Urothelium cell line (cell line): ENCODE measurements at regions not wholly inside any gene's neighbourhood (a gene's known extent, or its start where the extent isn't known, plus 50 kb on each side); places are given as distances from the start of the nearest gene placed in this dataset.

ENCODE experiments used
- DNase-seq: peaks from one replicate; pipeline ENCODE4 v3.0.0; 2011; ENCODE audit warnings: low spot score, mixed read lengths
- FAIRE-seq: peaks from 2 replicates; lab custom pipeline; 2011; peaks lifted over from hg19 to GRCh38; lab: Jason Lieb, UNC

DNA sequence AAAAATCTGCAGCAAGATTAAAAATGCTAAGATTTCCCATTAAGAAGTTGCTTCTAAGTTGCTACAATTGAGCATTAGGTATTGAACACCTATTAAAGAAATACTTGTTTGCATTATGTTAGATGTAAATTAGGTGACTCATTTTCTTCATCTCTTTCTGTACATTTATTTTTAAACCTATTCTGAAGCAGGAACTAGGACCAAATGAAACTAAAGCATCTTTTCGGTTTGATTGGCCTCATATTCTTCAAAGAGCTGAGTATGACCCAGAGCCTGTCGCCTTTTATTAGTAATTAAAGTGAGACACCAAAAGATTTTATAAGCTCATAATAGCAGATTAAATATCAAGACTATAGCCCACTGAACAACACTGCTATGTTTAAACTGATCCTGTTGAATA is 83.4 kb upstream of the ZEB2 start:
- DNase-seq = no peak
- FAIRE-seq = no peak

DNA sequence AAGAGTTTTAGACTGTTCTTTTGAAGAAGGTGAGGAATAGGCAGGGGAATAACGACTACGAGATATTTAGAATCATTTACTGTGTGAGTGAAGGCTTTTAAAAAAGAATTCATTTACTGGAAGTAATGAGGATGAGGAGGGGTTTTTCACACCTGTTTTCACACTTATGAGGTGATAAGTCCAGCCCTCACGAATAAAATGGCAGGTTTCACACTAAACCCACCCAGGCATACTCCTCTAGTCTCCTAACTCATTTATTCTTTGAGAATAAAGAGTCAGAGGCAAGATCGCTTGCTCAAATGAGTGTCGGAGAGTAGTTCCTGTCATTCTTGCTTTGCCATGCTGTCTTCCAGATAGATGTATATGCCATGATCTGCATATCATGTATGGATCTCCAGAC is 79.0 kb upstream of the ZEB2 start:
- FAIRE-seq = no peak
- no peak for DNase-seq

DNA sequence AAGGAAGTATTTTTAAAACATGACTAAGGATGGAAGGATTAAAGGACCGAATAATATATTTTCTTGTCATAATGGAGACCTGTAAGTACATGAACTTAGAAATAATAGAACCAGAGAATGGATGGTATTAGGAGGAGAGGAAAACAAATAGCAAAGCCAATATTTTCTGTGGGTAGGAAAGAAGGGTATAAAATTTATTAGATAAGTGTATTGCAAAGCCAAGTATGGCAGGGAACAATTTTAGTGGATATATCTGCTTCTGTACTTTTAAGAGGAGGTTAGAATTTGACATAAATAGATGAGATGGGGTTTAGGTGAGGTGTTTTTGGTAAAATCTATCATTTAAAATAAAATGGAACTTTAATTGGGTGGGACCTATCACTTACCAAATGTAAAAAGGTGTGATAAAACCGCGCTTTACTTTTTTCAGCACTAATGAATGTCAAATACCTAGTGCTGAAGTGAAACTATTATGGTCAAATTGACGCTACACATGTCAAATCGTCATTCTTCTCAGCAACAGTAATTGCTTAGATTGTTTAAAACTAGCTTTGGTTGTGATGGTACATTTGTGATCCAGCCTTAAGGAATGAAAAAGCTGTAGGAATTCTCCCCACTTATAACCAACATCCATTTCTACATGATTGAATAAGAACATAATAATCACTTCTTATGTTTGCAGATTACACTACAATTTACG is 78.1 kb upstream of the ZEB2 start:
- FAIRE-seq = no peak
- DNase-seq = no peak

DNA sequence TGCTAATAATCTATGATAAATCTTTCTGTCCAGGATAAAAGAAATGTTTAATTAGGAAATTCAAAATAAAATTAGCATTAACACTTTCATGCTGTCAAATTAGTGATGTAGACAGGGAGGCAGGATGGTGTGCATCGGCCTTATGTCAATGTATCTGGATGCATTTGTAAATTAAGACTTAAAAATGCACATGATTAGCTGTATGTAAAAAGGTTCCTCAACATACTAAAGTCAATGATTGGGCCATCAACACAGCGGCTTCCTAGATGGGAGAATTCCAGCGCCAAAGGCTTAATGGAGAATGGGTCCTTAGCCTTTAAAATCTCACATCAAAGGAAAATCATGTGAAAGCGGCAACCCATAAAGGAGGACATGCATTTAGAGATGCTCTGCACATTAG is 77.5 kb upstream of the ZEB2 start:
- FAIRE-seq = no peak
- DNase-seq = no peak

DNA sequence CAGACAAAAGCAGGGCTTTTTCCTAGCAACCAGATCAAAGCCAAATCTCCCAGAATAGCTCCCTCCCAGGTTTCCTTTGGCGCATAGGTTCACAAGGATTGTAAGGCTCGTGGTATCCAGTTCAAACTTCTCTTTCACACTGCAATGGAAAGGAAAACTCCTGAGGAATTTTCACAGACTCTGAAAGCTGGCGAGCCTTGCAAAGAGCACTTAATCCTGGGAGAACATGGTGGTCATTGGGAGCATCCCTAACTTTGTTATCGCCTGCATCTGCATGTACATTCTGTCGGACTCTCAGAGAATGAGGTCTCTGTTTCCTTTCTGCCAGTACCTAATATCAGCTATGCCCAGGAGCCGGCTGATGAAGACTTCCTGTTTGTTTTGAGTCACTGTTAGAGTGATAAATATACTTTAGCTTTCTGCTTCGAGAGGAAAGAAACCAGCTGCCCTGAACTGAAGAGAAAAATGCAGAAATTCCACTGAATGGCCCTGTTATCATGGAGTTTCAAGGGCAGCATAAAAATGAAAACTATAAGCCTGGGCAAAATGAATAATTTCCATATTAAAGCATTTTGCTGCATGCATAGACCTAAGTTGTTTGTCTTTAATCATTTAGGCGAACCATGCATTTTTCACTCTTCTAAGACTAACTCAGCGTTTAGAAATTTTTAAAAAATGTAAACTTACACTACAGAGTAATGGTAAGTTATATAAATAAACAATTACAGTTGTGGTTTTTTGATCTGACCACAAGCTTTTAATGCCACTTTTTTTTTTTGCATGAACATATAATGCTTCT is 76.4 kb upstream of the ZEB2 start:
- peak; percentile 51 for DNase-seq

DNA sequence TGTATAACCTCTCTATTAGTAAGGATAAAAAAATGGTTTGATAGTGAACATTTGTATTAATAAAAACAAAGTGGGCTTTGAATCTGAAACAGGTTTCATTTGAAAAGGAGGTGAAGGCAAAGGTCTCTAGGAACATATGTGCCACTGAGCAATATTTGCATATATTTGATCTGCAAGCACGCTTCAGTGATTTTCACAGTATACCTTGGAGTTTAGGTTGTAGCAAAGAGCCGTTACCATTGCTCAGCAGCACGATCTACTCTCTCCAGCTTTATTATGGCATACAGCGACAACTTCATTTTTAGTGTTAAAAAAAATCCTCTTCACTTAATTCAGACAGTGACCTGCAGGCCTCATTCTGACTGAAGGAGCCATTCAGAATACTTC is 75.8 kb upstream of the ZEB2 start:
- DNase-seq (no peak), FAIRE-seq (no peak)

More for the DNA sequence above, 76.4 kb upstream of the ZEB2 start:
- no peak for FAIRE-seq

DNA sequence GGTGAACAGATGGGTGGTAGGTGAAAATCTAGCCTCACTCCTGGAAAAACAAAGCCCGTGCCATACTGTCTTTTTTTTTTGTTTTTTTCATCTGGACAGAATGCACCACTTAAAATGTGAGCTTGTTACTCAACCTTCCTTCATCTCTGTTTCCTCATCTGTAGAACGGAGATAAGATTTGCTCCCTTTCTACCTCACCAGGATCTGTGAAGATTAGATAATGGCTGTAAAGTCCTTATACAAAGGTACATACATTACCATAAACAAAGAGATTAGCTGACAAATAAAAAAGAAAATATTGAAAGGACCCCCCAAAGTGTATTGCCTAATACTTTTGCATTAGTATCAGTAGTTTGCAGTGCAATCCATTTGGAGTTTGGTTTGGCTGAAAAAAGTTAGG is 75.4 kb upstream of the ZEB2 start:
- FAIRE-seq = no peak
- no peak for DNase-seq

DNA sequence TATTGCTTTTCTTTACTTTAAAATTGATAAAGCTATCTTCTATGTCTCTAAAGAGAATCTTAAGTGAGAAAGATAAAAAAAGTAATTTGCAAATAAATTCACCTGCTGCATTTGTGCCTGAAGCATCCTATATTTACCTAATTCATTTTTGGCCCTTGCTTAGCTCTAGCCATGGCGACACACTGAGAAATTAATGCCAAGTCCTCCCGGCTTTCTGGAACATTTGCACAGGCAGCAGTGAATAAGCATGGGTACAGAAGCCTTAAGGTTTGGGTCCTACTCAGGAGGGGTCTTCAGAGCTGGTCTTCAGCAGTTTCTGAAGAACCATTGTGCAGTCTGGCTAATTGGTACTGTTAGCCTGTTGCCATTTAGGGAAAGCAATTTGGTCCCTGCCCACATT is 73.9 kb upstream of the ZEB2 start:
- DNase-seq (no peak), FAIRE-seq (no peak)

DNA sequence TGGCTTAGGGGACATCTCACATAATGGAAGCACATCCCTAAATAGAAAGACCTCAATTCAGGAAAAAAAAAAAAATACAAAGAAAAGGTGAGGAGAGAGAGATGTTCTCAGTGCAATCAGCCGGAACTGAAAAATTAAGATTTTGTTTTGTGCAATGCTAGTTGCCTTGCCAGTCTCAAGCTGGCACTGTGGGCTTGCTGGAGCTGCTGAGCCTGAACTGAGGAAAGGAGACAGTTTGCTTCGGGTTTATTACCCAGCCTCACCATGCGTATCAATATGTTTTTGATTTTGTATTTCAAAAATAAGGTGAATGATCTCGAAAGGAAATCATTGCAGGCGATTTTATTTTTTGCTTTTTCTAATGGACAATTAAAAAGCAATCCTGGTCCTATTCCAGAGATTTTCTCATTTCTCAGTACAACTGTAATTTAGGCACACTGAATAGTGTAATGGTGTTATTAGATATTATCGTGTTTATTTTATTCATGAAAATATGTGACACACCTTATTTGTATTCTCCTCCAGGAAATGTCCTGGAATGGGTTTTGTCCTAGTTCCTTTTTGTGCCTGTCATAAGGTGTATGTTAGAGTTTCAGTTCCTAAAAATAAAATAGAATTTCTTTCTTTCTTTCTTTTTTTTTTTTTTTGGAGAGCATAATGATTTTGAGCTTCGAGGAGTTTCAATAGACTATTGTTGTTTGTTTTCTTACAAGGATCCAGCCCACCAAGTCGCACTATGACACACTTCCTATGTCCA is 72.8 kb upstream of the ZEB2 start:
- FAIRE-seq (no peak), DNase-seq (no peak)

DNA sequence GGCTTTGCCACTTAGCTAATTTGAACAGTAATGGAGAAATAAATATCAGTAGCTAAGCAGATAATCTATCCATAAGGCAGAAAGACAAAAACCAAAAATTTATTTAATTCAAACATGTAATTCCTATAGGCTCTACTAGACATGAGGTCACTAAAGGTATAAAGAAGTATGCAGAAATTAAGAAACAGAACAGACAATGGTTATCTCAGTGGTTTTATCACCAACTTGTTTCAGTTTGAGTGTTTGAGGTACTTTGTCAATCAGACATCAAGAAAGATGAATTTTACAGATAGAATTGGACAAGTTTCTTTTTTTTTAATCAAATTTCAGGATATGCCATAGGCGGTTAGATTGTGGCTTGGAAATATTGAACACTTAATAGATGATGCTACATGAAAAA is 67.4 kb upstream of the ZEB2 start:
- FAIRE-seq = no peak

DNA sequence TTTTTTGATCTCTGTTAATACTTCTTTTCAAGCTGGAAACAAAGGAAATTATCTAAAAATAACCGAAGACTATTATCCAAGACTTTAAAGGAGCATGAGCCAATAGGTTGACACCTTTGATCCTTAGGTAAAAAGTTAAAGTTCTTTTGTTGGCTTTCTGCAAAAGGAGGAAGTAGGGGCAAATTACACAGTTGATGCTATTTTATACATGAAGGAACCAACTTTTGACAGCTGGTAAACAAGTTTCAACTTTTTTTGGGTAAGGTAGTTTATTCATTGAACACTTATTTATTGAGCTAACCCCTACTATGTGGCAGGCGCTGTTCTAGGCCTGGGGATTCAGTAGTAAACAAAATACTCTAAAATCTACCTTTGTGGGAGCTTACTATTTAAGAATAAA is 66.6 kb upstream of the ZEB2 start:
- no peak for DNase-seq
- no peak for FAIRE-seq

More for the DNA sequence above, 67.4 kb upstream of the ZEB2 start:
- DNase-seq = no peak

DNA sequence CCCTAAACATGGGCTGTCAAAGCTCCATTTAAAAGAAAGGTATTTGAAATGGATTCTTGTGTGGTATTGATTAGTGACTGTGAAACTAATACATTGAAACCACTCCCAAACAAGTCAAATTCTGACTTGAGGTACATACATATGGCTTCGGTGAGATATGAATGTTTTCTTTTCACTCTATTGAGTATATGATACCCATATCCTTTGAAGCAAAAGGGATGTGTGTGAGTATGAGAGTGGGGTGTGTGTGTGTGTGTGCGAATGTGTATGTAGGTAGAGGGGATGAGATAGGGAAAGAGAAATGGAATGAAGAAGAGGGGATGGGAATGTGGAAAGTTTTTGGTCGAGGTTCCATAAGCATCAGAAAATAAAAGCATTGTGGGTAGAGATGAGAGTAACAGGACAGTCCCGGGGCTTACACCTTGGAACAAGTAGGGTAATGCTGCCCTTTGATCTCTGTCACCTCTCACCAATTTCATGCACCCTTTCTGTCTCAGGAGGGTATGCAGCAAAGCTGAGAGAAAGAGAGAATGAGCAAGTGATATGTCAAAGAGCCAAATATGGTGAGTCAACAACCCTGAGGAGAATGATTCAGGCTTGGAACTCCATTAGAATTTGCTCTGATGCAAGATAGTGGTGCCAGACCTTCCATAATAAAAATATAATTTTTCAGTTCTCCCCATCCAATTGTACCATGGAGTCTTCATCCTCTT is 64.0 kb upstream of the ZEB2 start:
- no peak for FAIRE-seq
- DNase-seq = peak; percentile 4

DNA sequence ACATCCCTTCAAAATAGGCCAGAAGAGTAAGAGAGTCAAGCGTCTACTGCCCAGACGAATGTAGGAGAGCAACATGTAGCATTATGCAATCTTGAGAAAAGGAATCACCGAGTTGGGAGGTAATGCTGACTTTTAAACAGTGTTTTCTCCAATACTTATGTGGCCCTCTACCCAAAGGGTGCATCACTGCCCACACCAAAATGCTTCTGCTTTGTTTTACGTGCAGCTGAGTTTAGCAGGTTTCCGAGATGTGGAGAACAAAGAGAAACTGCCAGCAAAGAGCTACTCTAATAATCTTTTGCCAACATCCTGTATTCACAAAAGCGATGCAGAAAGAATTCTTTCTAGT is 63.4 kb upstream of the ZEB2 start:
- FAIRE-seq = no peak
- DNase-seq = no peak

DNA sequence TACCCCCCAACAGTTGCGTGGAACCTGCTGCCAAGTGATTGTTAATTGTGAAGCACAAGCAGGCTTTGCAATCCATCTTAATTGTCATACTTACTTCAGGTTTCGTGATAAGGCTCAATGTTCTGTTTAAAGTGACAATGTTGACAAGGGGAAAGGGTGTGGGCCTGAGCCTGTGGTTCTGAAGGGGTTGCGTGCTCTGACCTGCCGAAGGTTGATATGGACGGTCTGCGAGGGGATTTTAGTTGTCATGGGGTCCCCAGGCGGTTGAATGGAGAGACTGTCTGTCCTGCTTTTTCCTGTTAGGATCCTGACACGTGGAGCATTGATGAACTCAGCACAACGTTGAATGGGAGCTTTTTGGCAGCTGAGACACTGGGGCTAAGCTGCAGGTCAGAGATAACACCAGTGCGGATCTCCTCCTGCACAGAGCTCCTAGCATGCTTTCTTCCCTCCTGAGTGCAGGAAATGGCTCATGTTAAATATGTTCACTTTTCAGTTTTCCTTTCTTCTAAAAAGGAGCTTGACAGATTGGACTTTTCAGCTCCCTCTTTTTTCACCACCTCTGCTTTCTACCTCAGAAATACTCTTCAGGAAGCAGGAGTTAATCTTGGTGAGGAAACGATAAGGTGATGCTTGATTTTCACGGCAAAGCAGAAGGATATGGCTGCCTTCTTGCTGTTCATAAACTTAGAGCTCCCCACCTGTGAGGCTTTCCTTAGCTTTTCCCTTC is 62.9 kb upstream of the ZEB2 start:
- FAIRE-seq (no peak), DNase-seq (no peak)

DNA sequence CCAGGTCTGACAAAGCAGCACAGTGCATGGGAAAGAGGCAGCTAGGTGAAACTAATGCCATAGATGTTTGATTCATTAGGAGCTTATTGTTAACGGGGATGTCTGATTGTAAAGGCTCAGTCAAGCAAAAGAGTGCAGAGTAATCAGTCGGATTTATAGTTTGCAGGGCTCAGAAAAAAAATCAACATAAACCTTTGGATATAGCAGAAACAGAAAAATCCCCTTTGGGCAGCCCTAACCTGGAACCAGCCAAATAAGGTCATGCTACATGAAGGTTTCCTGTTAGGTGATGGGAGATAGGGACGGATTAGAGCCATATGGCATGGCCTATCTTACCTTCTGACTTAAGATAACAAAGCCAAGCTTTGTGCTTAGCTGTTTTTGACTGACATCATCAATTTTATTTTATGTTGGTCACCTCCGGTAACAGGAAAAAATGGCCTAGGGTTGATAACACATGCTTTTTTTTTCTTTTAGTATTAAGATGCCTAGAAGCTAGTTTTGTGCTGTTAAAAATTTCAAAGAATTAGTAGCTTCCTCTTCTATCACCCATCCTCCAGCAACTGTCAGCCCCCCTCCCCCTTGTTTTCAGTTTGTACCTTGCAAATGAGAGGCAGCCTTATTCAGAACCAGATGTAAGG is 60.7 kb upstream of the ZEB2 start:
- DNase-seq = no peak
- no peak for FAIRE-seq

DNA sequence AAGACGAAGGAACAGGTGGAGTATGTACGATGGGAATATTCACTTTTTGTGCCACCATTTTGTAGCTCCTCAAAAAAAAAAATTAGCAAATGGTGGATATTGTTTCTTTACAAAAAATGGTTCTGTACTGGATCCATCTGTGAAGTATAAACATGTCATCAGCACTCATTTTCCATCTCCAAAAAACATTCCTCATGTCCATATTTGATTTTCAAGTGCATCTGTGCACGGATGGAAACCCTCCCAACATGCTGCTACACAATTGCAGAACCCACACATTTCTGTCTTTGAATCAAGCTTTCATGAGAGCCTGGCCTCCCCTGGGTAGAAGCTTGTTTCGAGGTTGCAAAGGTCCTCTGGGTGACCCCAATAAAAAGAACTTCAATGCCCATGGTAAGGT is 59.6 kb upstream of the ZEB2 start:
- FAIRE-seq = no peak
- DNase-seq = no peak

DNA sequence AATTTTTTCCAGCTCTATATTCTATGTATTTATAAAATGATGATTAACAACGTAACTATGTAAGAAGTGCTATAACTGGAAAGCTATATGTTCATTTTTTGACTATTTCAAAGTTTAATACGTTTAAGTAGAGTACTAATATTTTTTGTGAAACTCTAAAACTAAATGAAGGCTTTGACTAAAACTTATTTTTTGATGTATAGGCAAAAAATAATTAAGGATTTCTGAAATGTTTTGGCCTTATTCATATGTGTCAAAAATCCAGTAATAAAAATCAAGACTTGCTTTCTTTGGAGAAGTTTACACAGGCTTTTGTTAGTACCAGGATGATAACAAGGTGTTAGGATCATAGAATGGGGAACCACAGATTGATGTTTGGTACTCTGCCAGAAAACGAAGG is 58.2 kb upstream of the ZEB2 start:
- FAIRE-seq (no peak), DNase-seq (no peak)

DNA sequence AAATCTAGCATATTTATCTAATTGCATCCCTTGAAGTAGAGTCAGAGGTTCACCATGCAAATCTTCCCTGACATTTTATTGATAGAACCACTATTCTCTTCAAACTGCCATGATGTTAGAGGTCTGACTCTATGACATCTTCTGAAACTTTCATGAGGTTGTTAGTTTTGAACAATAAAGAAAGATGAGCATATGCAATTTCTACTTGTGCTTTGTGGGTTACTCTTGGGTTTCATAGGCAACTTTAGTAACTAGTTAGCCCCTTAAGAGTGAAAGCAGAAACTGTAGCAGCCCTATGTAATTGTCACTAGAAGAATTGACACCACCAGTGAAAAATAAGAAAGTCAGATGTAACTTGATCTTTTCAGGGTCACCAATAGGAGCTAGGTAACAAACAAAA is 53.1 kb upstream of the ZEB2 start:
- DNase-seq (no peak), FAIRE-seq (no peak)

DNA sequence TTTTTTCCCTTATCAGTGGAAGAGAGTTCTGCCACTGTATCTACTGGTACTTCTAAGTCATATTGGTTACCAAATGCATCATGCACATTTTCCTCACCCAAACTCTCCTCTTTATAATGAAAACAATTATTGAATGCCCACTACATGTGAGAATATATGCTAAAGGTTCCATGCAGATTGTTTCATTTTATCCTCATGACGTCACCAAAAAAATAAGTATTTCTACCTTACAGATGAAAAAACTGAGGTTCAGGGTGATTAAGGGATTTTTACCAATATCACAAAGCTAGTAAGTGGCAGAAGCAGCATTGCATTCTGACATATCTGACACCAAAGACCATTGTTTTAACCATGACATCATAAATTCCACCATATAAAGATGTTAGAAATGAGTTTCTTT is 51.9 kb upstream of the ZEB2 start:
- DNase-seq = no peak
- no peak for FAIRE-seq

DNA sequence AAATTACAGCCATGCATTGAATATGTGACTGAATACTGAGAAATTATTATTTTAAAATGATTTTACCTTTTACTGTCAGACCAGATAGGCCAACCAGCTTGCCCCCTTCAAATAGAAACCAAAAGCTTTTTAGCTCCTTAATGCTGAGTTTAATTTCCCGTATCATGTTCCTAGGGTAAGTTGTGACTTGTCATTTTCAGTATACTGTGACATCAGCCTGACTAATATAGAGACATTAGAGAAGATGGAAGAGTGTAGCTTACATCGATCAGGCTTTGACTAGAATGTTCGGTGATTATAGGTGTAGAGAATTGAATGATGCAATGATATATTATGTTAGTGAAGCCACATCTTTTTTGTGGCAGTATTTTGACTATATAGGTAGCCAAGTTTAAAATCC is 50.6 kb upstream of the ZEB2 start:
- no peak for DNase-seq
- no peak for FAIRE-seq
